ENCODE measurements at regions not wholly inside any gene's neighbourhood (a gene's known extent, or its start where the extent isn't known, plus 50 kb on each side); places are given as distances from the start of the nearest gene placed in this dataset.
"Not testable (repeated sequence)": the region's sequence is repeated elsewhere in the genome, so short reads cannot be mapped to it uniquely, and the experiment has no call there.

DNA sequence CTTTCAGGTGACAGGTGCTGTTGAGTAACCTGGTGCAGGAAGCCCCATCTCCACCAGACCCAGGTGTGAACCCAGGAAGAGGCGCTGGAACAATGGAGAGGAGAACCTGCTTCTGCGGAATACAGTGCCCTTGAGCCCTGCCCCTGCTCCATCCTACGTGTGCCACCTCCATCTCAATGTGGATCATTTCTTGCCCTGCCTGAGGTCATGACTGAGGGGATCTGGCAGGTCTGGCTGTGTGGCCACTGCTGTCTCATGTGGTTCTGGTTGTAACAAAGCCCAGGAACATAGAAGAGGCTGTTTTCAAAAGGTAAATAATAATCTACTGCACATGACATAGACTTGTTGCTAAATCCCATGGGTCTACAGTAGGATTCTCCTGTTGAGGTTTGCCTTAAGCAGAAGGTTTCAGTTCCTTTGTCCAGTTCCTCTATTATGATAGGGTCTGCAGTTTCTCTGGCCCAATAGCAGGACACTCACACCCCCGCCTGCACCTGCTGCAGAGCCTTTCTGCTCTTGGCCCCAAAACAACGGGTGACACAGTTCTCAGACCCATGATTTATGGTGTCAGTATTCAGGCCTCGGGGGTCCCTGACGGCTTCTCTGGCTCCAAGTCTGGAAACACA, 113.5 kb upstream of the IGLL5 start:
- no peaks in the 10 kb centered on the region for H3K36me3 ChIP-seq
- 90 to 100% methylated on average over 2 to 3 of the region's 7 CpGs for WGBS, 2 donors (ENCODE audit: low coverage in 1 of 2)
- no peak for TF ChIP-seq POLR2AphosphoS5 (IDR thresholded peaks at IDR 0.05)
- TF ChIP-seq, protein P1, sequence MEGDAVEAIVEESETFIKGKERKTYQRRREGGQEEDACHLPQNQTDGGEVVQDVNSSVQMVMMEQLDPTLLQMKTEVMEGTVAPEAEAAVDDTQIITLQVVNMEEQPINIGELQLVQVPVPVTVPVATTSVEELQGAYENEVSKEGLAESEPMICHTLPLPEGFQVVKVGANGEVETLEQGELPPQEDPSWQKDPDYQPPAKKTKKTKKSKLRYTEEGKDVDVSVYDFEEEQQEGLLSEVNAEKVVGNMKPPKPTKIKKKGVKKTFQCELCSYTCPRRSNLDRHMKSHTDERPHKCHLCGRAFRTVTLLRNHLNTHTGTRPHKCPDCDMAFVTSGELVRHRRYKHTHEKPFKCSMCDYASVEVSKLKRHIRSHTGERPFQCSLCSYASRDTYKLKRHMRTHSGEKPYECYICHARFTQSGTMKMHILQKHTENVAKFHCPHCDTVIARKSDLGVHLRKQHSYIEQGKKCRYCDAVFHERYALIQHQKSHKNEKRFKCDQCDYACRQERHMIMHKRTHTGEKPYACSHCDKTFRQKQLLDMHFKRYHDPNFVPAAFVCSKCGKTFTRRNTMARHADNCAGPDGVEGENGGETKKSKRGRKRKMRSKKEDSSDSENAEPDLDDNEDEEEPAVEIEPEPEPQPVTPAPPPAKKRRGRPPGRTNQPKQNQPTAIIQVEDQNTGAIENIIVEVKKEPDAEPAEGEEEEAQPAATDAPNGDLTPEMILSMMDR (IDR thresholded peaks at IDR 0.05) = no peak
- no peak for TF ChIP-seq EP300 (IDR thresholded peaks at IDR 0.05)
- TF ChIP-seq POLR2A (IDR thresholded peaks at IDR 0.05) = no peak
- peaks cover 0 to 3% (median 0%) of the 10 kb centered on the region in 3 donors for H3K9me3 ChIP-seq
- H3K27ac ChIP-seq = no peak overlapping the region
- no peaks in the 10 kb centered on the region for H3K4me1 ChIP-seq
- H3K4me3 ChIP-seq = no peak overlapping the region
- no peak for ATAC-seq
- H3K27me3 ChIP-seq = peaks cover 25% of the 10 kb centered on the region

DNA sequence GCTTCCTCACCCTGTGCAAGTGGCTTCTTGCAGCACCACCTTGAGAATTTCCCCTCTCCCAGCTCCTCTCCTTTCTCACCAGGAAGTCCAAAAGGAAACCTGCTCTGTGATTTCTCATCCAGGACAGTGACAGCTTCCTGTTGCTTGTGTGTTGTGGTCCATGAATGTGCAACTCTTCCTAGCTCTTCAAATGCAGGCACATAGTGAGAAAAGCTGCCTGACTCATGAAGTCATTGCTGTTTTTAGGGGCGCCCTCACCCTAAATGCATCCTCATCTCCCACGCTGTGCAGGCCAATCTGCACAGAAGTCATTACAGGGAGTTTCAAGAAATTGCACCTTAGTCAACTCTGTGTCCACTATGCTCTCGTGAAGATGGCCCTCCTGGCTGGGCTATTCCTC, 112.9 kb upstream of the IGLL5 start:
- H3K4me3 ChIP-seq, H3K4me1 ChIP-seq, ATAC-seq, H3K36me3 ChIP-seq, H3K27ac ChIP-seq, H3K9me3 ChIP-seq: not testable (repeated sequence)
- WGBS, 2 donors (ENCODE audit: low coverage in 1 of 2) = 73 to 76% methylated on average over 3 of the region's 3 CpGs
- peaks cover 26% of the 10 kb centered on the region for H3K27me3 ChIP-seq

GRCh38 chr22:22776121-22776520, 111.5 kb upstream of the IGLL5 start:
- no peaks in the 10 kb centered on the region for H3K36me3 ChIP-seq
- no peak overlapping the region for H3K27ac ChIP-seq
- WGBS, 2 donors (ENCODE audit: low coverage in 1 of 2) = 86 to 92% methylated on average over 3 of the region's 3 CpGs
- H3K4me1 ChIP-seq = no peaks in the 10 kb centered on the region
- H3K27me3 ChIP-seq = peaks cover 26% of the 10 kb centered on the region
- no peak for ATAC-seq
- H3K9me3 ChIP-seq = no peaks in the 10 kb centered on the region
- H3K4me3 ChIP-seq = no peak overlapping the region
- TF ChIP-seq EP300 (IDR thresholded peaks at IDR 0.05) (no peak), POLR2AphosphoS5 (IDR thresholded peaks at IDR 0.05) (no peak), POLR2A (IDR thresholded peaks at IDR 0.05) (no peak)
- TF ChIP-seq, protein P1 (IDR thresholded peaks at IDR 0.05) = no peak

DNA sequence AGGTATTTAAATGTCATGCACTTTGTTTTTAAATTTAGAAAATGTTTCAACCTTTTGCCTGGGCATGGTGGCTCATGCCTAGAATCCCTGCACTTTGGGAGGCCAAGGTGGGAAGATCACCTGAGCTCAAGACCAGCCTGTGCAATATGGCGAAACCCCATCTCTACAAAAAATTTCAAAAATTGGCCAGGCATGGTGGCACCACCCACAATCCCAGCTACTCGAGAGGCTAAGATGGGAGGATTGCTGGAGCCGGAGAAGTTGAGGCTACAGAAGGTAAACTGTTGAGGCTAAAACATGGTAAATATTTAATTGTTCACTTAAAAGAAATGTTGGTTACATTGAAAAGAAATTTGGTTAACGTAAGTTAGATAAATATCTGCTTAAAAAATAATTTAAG, 108.4 kb upstream of the IGLL5 start:
- no peaks in the 10 kb centered on the region for H3K9me3 ChIP-seq
- ATAC-seq = no peak
- no peak for TF ChIP-seq POLR2A (IDR thresholded peaks at IDR 0.05)
- no peak for TF ChIP-seq EP300 (IDR thresholded peaks at IDR 0.05)
- TF ChIP-seq, protein P1 (IDR thresholded peaks at IDR 0.05) = no peak
- TF ChIP-seq POLR2AphosphoS5 (IDR thresholded peaks at IDR 0.05) = no peak

DNA sequence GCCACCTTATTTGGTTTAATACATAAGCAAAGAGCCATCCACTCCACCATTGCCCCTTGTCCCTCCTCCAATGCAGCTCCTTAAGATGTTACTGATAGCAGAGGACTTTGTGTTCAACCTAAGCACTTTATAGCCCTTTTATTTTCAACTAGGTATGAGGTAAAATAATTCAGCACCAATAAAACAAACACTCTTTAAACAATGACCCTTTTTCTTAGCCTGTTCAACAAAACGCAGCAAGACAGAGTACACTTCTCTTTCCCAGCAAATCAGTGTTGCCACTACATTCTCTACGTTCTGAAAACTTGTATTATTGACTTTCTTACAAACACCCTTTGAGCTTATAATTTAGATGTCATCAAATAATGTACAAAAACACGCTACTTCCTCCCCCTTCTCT, 104.0 kb upstream of the IGLL5 start:
- TF ChIP-seq EP300 (IDR thresholded peaks at IDR 0.05) = no peak
- no peak for TF ChIP-seq POLR2AphosphoS5 (IDR thresholded peaks at IDR 0.05)
- no peak for TF ChIP-seq POLR2A (IDR thresholded peaks at IDR 0.05)
- TF ChIP-seq, protein P1 (IDR thresholded peaks at IDR 0.05) = no peak
- no peaks in the 10 kb centered on the region for H3K9me3 ChIP-seq
- H3K27ac ChIP-seq = no peak overlapping the region
- no peak for ATAC-seq
- H3K27me3 ChIP-seq = peaks cover 34% of the 10 kb centered on the region
- no peaks in the 10 kb centered on the region for H3K4me1 ChIP-seq
- no peaks in the 10 kb centered on the region for H3K36me3 ChIP-seq
- WGBS, 2 donors (ENCODE audit: low coverage in 1 of 2) = 46 to 54% methylated on average over 3 of the region's 3 CpGs
- H3K4me3 ChIP-seq = no peak overlapping the region

More for the DNA sequence above, 108.4 kb upstream of the IGLL5 start:
- Histone ChIP-seq H3K27ac (no peak overlapping the region), H3K4me1 (no peaks in the 10 kb centered on the region), H3K36me3 (no peaks in the 10 kb centered on the region), H3K27me3 (peaks cover 17% of the 10 kb centered on the region), H3K4me3 (no peak overlapping the region)
- 84 to 88% methylated on average over 1 to 4 of the region's 4 CpGs for WGBS, 2 donors (ENCODE audit: low coverage in 1 of 2)

Measured in gastroesophageal sphincter (tissue), 4 donors.